LNCaP clone FGC (cell line): ENCODE measurements at regions not wholly inside any gene's neighbourhood (a gene's known extent, or its start where the extent isn't known, plus 50 kb on each side); places are given as distances from the start of the nearest gene placed in this dataset.
A peak's percentile ranks its signal among the peaks of the same experiment; 100 is the strongest.

Experiments
- DNase-seq: peaks from one replicate; pipeline ENCODE4 v3.0.0-alpha.2; 2011; ENCODE audit warnings: low read depth
- H3K4me3 ChIP-seq: 2 replicates; pipeline ENCODE4 v1.5.1; 2011; ENCODE audit warnings: mild to moderate bottlenecking, low read depth, low read length, control low read depth
- CTCF ChIP-seq: IDR thresholded peaks from 2 replicates; pipeline ENCODE4 v1.5.1; 2012; ENCODE audit warnings: mild to moderate bottlenecking; ENCODE audit not compliant: control insufficient read depth, insufficient read depth; ENCODE audit errors: extremely low read depth

- no peak for TF ChIP-seq CTCF
- DNase-seq, result no peak
- no peak overlapping the region for H3K4me3 ChIP-seq
Measured at GRCh38 chr18:27501671-27502070, 316.6 kb upstream of the CHST9 start.

GRCh38 chr18:27500531-27500930 is 315.4 kb upstream of the CHST9 start:
- no peak for DNase-seq
- no peak overlapping the region for H3K4me3 ChIP-seq
- no peak for TF ChIP-seq CTCF

GRCh38 chr18:27497246-27497645 is 312.1 kb upstream of the CHST9 start:
- no peak for TF ChIP-seq CTCF
- no peak overlapping the region for H3K4me3 ChIP-seq
- peak; percentile 39 for DNase-seq

DNA sequence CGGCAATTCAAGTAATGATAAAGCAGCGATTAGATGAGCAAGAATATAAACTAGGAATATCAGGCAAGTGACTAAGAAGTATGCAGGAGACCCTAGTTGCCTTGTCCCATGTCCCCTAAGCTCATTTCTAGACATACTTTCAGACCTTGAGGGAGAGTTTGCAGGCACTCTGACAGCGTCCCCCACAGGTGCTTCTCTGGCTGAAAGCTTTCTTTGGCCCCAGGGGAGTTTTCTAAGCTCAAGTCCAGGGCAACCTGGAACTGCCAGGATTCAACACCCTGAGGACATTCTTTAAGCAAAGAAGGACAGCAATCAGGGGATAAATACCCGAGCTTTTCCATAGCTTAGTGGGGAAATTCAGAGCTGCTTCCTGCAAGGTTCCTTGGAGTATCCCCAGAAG is 308.1 kb upstream of the CHST9 start:
- no peak for DNase-seq
- TF ChIP-seq CTCF, result no peak
- H3K4me3 ChIP-seq, result no peak overlapping the region

- no peak for DNase-seq
Measured at GRCh38 chr18:27491772-27492171, 306.7 kb upstream of the CHST9 start.

GRCh38 chr18:27483276-27483675 is 298.2 kb upstream of the CHST9 start:
- no peak for TF ChIP-seq CTCF
- no peak for DNase-seq
- H3K4me3 ChIP-seq, result no peak overlapping the region

More at GRCh38 chr18:27491772-27492171, 306.7 kb upstream of the CHST9 start:
- no peak overlapping the region for H3K4me3 ChIP-seq
- TF ChIP-seq CTCF, result no peak

GRCh38 chr18:27478459-27478858 is 293.4 kb upstream of the CHST9 start:
- H3K4me3 ChIP-seq, result no peak overlapping the region
- DNase-seq, result no peak
- TF ChIP-seq CTCF, result no peak
